NT2/D1 (cell line): ENCODE measurements at regions not wholly inside any gene's neighbourhood (a gene's known extent, or its start where the extent isn't known, plus 50 kb on each side); places are given as distances from the start of the nearest gene placed in this dataset.

Experiments
- SUZ12 ChIP-seq: IDR thresholded peaks from 2 replicates; pipeline ENCODE4 v1.6.1; 2011; ENCODE audit not compliant: insufficient read length, insufficient read depth; ENCODE audit errors: extremely low read depth
- YY1 ChIP-seq: IDR thresholded peaks from 2 replicates; pipeline ENCODE4 v1.6.1; 2011; ENCODE audit not compliant: insufficient read length, insufficient read depth
- ZNF274 ChIP-seq: IDR thresholded peaks from 2 replicates; pipeline ENCODE4 v1.6.1; 2011; ENCODE audit warnings: mild to moderate bottlenecking, low read depth, low read length

DNA sequence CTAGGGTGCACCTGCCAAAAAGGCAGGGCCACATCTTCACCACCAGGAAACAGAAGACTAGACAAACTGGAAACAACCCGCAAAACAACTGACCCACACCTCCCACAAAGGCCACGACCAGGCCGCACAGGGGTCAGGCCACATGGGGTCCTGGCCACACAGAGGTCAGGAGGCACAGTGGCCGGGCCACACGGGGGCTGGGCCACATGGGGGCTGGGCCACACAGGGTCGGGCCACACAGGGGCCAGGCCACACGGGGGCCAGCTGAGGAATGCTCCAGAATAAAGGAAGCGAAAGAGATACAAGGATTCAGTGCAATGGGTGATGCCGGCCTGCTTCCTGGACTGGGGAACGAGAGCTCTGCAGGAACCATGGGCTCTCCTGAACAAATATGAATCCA is 91.6 kb downstream of the OLFM1 start:
- no peak for TF ChIP-seq SUZ12
- TF ChIP-seq YY1 = no peak
- no peak for TF ChIP-seq ZNF274
